ENCODE measurements at regions not wholly inside any gene's neighbourhood (a gene's known extent, or its start where the extent isn't known, plus 50 kb on each side); places are given as distances from the start of the nearest gene placed in this dataset.

DNA sequence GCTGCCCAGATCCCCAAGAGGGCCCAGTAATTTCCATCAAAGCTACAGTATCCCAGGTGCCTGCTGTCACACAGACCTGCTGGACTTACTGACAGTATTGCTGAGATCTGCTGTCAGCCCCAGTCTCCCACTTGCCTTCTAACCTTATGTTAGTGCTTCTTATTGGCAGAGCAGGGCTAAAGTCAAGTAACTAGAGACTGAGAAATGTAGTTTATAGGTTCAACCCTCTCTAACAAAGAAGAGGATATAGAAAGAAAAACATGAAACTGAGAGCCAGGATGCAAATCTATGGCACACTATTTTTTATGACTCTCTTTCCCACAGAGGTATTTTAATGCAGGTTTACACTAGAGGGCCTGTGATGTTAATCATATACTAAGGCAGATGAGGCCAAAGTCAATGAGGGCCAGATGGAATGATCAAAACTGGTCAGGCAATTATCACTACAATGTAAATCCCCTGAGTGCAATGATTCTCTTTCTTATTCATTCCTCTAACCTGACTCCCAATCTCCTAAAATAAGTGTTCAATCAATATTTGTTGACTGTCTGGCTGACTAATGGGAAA, 781.9 kb downstream of the VRK1 start:
- H3K4me3 ChIP-seq: no peak overlapping the region
- no peak for ATAC-seq
- TF ChIP-seq POLR2A (IDR thresholded peaks at IDR 0.05): no peak
- no peak for TF ChIP-seq EP300 (IDR thresholded peaks at IDR 0.05)
- no peak for TF ChIP-seq POLR2AphosphoS5 (IDR thresholded peaks at IDR 0.05)
- TF ChIP-seq, protein P1, sequence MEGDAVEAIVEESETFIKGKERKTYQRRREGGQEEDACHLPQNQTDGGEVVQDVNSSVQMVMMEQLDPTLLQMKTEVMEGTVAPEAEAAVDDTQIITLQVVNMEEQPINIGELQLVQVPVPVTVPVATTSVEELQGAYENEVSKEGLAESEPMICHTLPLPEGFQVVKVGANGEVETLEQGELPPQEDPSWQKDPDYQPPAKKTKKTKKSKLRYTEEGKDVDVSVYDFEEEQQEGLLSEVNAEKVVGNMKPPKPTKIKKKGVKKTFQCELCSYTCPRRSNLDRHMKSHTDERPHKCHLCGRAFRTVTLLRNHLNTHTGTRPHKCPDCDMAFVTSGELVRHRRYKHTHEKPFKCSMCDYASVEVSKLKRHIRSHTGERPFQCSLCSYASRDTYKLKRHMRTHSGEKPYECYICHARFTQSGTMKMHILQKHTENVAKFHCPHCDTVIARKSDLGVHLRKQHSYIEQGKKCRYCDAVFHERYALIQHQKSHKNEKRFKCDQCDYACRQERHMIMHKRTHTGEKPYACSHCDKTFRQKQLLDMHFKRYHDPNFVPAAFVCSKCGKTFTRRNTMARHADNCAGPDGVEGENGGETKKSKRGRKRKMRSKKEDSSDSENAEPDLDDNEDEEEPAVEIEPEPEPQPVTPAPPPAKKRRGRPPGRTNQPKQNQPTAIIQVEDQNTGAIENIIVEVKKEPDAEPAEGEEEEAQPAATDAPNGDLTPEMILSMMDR (IDR thresholded peaks at IDR 0.05): no peak
- no peak overlapping the region for H3K27ac ChIP-seq
- no peaks in the 10 kb centered on the region for H3K27me3 ChIP-seq
- H3K36me3 ChIP-seq: no peaks in the 10 kb centered on the region
- H3K9me3 ChIP-seq: peaks cover 0 to 6% (median 0%) of the 10 kb centered on the region in 3 donors
- no peaks in the 10 kb centered on the region for H3K4me1 ChIP-seq

DNA sequence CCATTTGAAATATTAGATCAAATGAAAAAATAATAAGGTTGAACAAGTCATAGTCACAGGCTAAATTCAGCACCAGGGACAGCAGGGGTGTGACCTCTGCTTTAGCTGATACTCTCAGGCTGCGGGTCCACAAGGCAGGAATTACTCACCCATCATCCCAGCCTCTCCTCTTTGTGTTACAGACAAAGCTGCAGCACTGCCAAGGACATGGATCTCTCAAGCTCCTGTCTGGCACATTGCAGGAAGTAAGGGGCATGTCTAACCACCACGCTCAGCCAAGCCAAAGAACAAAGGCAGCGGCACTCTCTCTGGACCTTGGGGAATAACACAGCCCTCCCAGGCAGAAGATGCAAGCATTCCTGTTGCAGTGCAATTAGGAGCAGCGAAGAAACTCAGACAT, 783.8 kb downstream of the VRK1 start:
- Histone ChIP-seq H3K4me3 (no peak overlapping the region), H3K4me1 (no peaks in the 10 kb centered on the region), H3K36me3 (no peaks in the 10 kb centered on the region), H3K9me3 (no peaks in the 10 kb centered on the region), H3K27ac (no peak overlapping the region), H3K27me3 (no peaks in the 10 kb centered on the region)
- no peak for TF ChIP-seq POLR2AphosphoS5 (IDR thresholded peaks at IDR 0.05)
- TF ChIP-seq EP300 (IDR thresholded peaks at IDR 0.05): no peak
- TF ChIP-seq POLR2A (IDR thresholded peaks at IDR 0.05): no peak
- WGBS, 2 donors (ENCODE audit: low coverage in 1 of 2): 20 to 60% methylated on average over 2 of the region's 4 CpGs
- no peak for ATAC-seq

DNA sequence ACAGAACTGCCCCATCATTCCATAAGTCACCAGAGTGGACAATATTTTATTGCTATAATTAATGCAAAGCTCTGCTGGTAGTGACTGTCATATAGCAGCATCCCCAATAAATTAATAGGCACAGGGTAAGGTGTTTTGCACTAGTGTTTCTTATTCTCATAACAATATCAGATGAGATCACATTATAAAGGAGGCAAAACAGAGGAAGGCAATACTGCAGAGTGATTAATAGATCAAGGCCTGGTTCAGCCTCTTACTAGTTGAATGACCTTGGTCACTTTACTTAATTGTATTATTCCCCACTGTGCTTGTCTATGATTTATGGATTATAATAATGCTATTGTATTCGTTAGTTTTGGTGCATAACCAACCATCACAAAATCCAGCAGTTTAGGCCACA, 784.8 kb downstream of the VRK1 start:
- Histone ChIP-seq H3K4me1 (no peaks in the 10 kb centered on the region), H3K9me3 (no peaks in the 10 kb centered on the region), H3K4me3 (no peak overlapping the region), H3K27me3 (no peaks in the 10 kb centered on the region), H3K36me3 (no peaks in the 10 kb centered on the region), H3K27ac (no peak overlapping the region)
- 60 to 62% methylated on average over 1 of the region's 1 CpG for WGBS, 2 donors (ENCODE audit: low coverage in 1 of 2)
- TF ChIP-seq POLR2AphosphoS5 (IDR thresholded peaks at IDR 0.05): no peak
- no peak for ATAC-seq

DNA sequence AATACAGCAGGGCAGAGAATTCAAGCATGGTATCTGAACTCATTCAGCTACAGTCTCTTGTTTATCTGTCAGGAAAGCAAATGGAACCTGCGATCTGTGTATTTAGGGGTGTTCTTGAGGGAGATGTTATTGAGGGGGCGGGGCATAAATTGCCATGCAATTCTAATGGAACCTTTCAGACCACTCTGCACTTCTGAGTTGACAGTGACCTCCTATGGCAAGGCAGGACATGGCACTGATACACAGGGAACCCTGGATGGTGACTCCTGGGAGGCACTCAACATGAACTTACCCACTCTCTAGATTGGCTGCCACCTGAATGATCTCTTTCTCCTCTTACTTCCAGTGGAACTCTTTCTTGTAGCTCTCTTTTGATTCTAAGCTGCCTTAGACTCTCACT, 787.3 kb downstream of the VRK1 start:
- no peak for TF ChIP-seq POLR2A (IDR thresholded peaks at IDR 0.05)
- TF ChIP-seq, protein P1 (IDR thresholded peaks at IDR 0.05): no peak
- no peak for TF ChIP-seq POLR2AphosphoS5 (IDR thresholded peaks at IDR 0.05)
- TF ChIP-seq EP300 (IDR thresholded peaks at IDR 0.05): no peak
- no peak for ATAC-seq
- no peaks in the 10 kb centered on the region for H3K36me3 ChIP-seq
- no peak overlapping the region for H3K4me3 ChIP-seq
- no peaks in the 10 kb centered on the region for H3K27me3 ChIP-seq
- 43% methylated on average over 2 of the region's 2 CpGs for WGBS, 2 donors (ENCODE audit: low coverage in 1 of 2)
- H3K9me3 ChIP-seq: no peaks in the 10 kb centered on the region
- no peak overlapping the region for H3K27ac ChIP-seq
- H3K4me1 ChIP-seq: no peaks in the 10 kb centered on the region

DNA sequence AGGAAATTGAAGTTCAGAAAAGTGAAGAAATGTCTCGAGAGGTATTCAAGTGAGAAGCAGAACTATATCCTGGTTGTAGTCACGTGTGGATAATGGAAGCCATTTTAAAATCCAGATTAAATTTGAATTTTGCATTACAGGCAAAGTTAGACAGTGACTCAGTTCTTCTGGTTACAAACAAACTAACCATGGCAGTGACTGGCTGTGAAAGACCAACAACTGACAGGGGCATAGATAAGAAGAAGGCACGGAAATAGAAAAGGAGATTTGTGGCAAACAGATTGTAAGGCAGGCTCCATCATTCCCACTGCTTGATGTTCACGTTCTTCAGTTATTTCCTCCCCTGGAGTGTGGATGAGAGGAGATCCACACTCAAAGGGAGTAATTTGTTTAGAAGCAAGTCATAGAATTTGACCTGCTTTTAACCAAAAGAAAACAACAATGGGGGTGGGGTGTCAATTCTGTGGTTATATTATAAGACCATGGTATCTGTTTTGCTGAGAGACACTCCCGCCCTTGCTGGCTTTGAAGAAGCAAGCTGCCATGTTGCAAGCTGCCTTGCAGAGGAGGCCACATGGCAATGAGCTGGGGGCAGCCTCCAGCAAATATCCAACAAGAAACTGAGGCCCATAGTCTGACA, 795.3 kb downstream of the VRK1 start:
- H3K4me3 ChIP-seq: no peak overlapping the region
- H3K4me1 ChIP-seq: no peaks in the 10 kb centered on the region
- no peaks in the 10 kb centered on the region for H3K9me3 ChIP-seq
- no peak overlapping the region for H3K27ac ChIP-seq
- ATAC-seq: no peak
- H3K36me3 ChIP-seq: no peaks in the 10 kb centered on the region
- WGBS, 2 donors (ENCODE audit: low coverage in 1 of 2): 60 to 69% methylated on average over 5 of the region's 5 CpGs
- TF ChIP-seq, protein P1 (IDR thresholded peaks at IDR 0.05): no peak
- TF ChIP-seq EP300 (IDR thresholded peaks at IDR 0.05) (no peak), POLR2AphosphoS5 (IDR thresholded peaks at IDR 0.05) (no peak), POLR2A (IDR thresholded peaks at IDR 0.05) (no peak)
- H3K27me3 ChIP-seq: peaks cover 14% of the 10 kb centered on the region

DNA sequence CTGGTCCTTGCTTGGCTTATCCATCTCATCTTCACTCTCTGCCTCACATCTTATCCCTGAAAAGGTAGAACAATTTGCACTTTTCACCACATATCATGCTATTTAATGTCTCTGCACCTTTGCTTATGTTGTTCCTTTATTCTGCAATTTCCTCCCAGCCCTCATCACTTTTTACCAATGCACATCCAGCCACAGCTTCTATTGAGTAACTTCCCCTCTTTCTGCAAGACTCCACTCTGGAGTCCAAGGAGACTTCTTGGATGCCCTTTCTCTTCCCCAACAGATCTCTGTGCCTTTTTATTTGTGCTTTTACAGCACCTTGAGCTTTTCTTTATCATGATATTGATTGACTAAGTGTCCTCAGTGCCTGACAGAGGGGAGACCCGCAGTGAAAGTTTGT, 797.1 kb downstream of the VRK1 start:
- WGBS, 2 donors (ENCODE audit: low coverage in 1 of 2): 80 to 89% methylated on average over 1 of the region's 1 CpG
- TF ChIP-seq, protein P1 (IDR thresholded peaks at IDR 0.05): no peak
- TF ChIP-seq POLR2AphosphoS5 (IDR thresholded peaks at IDR 0.05) (no peak), POLR2A (IDR thresholded peaks at IDR 0.05) (no peak), EP300 (IDR thresholded peaks at IDR 0.05) (no peak)
- no peak for ATAC-seq

More for the DNA sequence above, 797.1 kb downstream of the VRK1 start:
- no peaks in the 10 kb centered on the region for H3K36me3 ChIP-seq
- no peaks in the 10 kb centered on the region for H3K4me1 ChIP-seq
- H3K27ac ChIP-seq: no peak overlapping the region
- no peaks in the 10 kb centered on the region for H3K9me3 ChIP-seq
- H3K27me3 ChIP-seq: peaks cover 14% of the 10 kb centered on the region
- H3K4me3 ChIP-seq: no peak overlapping the region
